HG03066 (cell line): ENCODE measurements at regions not wholly inside any gene's neighbourhood (a gene's known extent, or its start where the extent isn't known, plus 50 kb on each side); places are given as distances from the start of the nearest gene placed in this dataset.
"Not testable (repeated sequence)": the region's sequence is repeated elsewhere in the genome, so short reads cannot be mapped to it uniquely, and the experiment has no call there.

Experiments used
- ATAC-seq: cut with Tn5 transposase; IDR thresholded peaks from one replicate; pipeline ENCODE4 v1.9.1; 2021; ENCODE audit warnings: low read depth; ENCODE audit not compliant: unreplicated experiment

DNA sequence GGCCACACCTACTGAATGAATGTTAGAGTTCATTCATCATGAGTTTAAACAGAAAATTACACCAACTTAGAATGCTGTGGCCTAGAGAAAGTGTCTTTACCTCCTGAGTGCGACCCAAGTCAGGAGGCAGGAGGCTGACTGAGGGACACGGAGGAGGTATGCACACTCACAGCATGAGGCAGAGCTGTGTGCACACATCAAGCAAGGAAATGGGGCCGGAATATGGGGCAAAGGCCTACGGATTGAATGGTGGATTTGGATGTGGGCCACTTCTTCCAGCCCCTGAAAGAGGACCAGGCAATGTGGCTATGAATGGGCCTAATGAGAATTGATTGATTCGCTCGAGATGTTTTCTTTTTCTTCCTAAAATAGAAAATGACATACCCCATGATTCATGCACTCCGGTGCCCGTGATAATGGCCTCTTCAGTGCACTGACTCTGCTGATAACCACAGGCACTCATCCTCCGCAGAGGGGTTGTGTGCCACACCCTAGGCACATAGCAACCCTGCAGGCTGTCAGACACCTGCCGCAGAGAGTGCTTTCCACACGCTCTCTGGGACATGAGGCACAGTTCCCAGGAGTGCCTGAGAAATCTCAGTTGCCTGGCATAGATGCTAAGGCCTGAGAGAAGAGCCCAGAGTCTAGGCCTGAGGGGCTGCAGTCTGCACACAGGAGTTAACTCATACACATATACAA, 155.5 kb downstream of the GLUL start:
- no peak for ATAC-seq

DNA sequence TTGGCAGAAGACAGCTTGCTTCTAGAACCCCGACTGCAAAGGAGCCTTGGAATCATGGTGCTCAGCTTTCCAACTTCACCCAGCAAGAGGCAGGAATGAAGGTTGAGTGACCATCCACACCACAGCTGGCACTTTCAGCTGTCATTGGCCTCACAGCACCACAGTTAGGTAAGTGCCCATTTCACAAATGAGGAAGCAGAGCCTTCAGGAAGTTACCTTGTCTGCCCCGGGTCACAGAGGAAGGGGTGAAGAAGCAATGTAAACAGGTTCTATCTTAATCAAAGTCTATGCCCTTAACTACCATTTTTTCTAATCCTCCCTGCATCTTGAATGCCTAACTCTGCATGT, 156.0 kb downstream of the GLUL start:
- ATAC-seq = no peak

DNA sequence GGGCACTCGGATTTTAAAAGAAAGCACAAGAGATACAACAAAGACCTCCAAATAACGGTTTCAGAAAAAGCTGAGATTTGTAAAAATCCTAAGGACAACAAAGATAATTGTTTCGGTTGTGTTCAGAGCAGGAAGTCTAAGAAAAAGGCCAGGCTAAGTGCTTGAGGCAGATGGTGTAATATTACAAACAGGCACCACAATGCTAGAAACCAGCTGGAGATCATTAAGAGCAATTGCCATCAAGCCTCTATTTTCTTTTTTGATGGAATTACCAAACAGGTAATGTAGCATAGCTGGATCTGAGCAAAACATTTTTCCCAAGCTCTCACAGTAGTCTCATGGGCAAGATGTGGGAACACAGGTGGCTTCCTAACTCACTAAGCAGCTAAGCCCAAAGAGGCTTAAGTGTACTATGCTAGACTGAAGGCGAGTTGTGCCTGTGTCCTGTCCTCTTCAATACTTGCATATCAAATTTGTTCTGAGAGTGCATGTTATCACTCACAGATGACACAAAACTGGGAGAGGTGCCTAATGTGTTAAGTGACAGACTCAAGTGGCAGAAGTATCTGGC, 161.6 kb downstream of the GLUL start:
- ATAC-seq = no peak

DNA sequence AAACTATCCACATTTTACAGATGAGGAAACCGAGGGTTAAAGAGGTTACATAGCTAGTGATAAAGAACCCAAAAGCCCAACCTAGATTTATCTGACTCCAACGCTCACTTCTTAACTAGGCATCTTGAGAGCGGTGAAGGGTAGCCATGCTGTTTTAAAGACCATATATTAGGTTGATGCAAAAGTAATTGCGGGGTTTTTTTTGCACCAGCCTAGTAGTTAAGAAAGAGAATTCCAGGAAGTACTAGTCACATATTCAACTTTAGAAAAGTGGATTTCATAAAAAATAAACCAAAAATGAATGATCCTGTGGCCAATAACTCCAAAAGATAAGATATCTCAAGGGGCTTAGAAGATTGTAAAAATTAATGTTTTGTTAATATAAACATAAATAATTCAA, 162.1 kb downstream of the GLUL start:
- no peak for ATAC-seq

DNA sequence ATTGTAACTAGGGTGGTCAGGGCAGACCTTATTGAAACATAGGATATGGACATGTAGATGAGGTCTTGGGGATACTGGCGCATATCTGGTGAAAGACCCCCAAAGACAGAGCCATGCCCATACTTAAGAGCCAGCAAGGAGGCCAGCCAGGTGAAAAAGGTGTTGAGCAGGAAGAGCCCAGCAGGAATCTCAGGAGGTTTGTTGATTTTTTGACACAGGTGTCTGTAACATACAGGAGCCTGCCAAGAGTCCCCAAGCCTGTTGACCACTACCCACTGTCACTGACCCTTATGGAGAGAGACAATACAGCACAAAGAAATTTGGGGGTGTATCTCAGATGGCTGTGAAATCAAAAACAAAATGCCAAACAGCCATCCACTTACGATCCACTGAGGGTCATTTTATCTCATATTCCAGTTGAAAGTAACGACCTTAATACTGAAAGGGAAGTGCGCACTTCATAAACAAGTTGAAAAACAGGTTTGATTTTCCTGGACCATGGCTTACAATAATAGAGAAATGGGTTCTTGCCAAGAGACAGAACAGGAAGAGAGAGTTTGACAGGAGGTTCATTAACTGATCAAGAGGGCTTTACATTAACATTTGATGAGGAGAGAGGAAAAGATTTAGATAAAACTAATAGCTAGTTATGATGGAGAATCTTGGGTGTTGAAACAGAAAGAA, 163.6 kb downstream of the GLUL start:
- ATAC-seq = no peak

DNA sequence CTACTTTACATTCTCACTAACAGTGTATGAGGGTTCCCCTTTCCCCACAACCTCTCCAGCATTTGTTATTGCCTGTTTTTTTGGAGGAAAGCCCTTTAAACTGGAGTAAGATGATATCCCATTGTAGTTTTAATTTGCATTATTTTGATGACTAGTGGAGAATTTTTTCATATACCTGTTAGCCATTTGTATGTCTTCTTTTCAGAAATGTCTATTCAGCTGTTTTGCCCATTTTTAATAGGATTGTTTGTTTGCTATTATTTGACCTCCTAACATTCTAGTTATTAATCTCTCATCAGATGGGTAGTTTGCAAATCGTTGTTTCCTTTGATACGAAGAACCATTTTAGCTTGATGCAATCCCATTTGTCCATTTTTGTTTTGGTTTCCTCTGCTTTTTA, 165.0 kb downstream of the GLUL start:
- no peak for ATAC-seq

DNA sequence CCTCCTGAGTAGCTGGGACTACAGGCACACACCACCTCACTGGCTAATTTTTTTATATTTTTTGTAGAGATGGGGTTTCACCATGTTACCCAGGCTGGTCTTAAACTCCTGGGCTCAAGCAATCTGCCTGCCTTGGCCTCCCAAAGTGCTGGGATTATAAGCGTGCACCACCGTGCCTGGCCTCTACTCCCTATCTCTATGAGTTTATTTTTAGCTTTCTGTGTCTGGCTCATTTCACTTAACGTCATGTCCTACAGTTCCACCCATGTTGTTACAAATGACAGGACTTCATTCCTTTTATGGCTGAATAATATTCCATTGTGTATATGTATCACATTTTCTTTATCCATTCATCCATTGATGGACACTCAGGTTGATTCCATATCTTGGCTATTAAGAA, 164.2 kb upstream of the ZNF648 start:
- not testable (repeated sequence) for ATAC-seq

DNA sequence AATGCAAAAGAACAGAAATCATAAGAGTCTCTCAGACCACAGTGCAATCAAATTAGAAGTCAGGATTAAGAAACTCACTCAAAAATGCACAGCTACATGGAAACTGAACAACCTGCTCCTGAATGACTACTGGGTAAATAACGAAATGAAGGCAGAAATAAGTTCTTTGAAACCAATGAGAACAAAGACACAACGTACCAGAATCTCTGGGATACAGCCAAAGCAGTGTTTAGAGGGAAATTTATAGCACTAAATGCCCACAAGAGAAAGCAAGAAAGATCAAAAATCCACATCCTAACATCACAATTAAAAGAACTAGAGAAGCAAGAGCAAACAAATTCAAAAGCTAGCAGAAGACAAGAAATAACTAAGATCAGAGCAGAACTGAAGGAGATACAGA, 160.5 kb upstream of the ZNF648 start:
- not testable (repeated sequence) for ATAC-seq

DNA sequence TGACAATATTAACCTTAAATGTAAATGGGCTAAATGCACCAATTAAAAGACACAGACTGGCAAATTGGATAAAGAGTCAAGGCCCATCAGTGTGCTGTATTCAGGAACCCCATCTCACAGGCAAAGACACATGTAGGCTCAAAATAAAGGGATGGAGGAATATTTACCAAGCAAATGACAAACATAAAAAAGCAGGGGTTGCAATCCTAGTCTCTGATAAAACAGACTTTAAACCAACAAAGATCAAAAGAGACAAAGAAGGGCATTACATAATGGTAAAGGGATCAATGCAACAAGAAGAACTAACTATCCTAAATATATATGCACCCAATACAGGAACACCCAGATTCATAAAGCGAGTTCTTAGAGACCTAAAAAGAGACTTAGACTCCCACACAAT, 159.9 kb upstream of the ZNF648 start:
- not testable (repeated sequence) for ATAC-seq

DNA sequence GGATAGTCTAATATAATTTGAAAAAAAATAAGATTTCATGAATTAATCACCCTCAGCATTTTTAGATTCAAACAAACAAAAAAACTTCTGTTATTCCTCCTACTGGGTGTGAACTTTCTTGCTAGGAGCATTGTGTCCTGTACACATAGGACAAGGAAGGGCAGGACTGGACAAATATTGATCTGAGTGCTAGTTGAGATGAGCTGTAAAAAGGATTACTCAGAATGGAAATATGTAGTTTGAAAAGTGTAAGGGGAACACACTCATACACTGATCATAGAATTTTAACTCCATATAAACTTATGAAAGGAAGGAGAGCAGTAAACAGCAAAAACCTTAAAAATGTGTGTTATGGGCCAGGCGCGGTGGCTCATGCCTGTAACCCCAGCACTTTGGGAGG, 156.5 kb upstream of the ZNF648 start:
- ATAC-seq = no peak

DNA sequence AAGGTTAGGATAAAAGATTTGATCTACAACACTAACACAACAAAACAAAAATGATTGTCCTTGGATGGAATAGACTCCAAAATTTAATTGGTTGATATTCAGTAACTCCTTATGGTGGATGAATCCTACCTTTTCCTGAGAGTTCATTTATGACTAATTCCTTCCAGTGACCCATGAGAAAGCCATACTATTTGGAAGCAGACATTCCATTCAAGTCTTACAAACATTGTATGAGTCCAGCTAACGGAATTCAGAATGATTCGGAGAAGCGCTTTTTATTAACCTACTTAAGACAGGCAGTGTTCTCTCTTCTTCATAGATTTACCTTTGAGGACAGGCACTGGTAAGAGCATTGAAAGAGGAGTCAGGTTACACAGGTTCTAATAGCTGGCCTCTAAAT, 155.6 kb upstream of the ZNF648 start:
- no peak for ATAC-seq

DNA sequence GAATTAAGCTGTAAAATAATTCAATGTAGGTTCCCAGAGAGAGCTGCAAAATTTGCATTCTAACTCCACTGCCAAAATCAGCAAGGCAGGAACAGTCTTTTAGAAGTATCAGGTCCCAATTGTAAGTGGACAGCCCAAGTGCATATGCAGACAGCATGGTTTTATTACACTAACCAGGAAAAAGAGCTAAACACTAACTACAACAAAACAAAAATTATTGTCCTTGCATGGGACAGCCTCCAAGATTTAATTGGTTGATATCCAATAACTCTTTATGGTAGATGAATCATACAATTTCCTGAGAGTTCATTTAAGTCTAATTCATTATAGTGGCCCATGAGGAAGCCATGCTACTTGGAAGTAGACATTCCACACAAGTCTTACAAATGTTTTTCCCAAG, 154.3 kb upstream of the ZNF648 start:
- ATAC-seq = no peak

DNA sequence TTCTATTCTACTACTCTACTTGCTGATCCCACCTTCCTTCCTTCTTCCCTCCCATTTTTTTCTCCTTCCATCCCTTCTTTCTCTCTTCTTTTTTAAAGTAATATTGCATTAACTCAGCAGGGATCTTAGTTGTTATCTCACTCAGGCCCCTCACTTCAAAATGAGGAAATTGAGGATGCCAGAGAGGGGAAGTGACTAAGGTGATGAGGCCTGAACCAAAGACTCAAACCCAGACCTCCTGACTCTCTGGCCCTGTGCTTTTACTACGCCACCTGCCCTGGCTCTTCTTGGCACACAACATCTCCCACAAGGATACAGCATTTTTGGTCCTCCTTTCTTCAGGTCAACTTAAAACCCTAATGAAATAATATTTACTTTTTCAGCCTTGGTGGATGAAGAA, 151.7 kb upstream of the ZNF648 start:
- no peak for ATAC-seq

DNA sequence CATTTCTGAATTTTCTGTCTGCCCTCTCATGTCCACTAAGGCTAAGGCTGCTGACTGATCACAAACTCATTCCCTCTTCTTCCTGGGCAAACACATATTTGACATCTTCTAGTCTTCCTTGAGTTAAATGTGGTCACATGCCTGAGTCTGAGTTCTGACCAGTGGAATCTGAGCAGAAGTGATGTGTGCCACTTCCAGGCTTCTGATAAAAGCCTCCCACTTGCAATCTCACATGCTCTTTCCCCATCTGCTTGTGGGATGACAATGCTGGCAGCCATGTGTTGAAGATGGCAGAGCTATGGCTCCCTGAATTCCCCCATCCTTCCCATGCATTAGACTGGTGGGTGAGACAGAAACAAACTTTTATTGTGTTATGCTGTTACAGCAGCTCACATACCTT, 149.9 kb upstream of the ZNF648 start:
- ATAC-seq = no peak

DNA sequence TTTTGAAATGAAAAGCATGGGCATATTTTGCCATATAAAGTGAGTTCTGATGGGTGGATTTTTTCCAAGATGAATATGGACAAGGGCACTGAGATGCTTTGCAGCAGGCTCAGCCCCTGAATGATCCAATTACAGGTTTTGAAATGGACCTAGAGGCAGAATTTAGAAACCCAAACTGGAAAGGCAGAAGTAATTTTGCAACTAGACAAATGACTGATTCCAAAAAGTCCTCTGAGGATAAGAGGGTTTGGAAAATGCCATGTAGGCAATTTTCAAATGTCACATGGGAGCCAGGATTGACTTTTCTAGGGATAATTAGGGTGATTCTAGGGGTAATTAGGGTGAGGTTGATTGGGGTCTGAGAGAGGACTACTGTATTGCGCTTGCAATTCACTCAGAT, 148.9 kb upstream of the ZNF648 start:
- ATAC-seq = no peak

DNA sequence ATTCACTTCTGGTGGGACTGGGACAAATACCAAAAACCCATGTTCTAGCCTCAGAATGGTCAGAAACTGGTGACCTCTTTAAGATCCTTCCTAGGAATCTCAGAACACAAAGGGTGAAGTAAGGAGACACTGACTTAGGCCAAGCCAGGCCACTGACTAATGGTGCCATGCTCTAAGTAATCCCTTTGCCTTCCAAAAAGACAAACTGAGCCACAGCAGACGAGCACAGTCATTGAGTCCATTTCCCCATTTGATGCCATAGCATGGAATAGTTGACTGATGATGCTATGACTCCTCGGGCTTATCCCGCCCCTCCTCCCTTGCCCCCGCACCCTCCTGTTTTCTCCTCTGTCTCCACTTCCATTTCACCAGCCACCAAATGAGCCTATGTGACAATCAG, 145.8 kb upstream of the ZNF648 start:
- no peak for ATAC-seq

DNA sequence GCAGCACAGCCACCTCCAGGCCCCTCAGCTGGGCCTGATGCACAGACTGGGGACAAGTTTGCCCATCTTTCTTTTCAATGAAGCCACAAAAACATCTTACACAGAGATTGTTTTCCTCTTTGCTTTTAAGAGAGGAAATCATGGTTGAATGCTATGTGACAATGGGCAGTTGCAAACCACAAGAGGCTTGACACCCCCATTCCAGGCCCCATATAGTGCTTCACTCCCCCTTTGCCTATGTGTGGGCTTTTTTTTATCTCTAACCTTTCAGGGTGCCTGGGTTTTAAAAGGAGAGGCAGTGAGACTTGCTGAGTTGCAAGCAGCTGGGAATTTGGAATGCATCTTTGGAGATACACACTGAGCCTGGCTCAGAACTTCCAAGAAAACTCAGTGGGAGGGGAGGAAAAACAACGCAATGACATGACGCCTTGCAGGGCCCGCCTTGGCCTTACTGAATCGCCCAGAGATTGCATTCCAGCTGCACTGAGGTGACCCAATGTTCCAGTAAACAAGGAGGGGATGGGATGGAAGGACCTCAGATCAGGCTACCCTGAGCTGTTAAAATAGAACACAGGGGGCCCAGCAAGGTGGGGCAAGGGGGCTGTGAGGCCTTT, 145.2 kb upstream of the ZNF648 start:
- ATAC-seq = no peak

DNA sequence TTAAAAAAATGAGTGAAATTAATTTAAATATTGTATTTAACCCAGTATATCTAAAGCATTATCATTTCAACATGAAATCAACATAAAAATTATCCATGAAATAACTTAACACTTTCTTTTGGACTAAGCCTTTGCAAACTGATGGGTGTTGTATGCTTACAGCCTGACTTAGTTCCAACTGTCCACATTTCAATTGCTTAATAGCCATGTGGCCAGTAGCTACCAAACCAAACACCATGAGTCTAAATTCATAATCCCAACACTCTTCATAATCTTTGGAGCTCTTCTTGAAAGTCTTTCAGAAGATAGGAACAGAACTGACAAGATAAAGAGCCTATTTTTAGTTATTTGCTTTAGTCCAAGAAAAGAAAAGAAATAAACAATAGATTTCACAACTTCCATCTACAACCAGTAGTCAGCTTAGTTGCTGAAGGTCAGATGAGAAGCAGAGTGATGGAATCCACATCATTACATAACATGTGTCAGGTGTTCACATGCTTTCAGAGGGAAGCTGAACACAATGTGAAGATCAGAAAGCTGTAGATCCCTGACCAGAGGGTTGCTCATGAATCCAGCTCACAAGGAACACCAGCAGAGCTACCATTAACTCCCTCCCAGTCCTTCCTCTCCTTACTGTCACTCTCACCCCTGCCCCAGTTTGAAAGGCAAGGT, 144.0 kb upstream of the ZNF648 start:
- ATAC-seq = no peak

DNA sequence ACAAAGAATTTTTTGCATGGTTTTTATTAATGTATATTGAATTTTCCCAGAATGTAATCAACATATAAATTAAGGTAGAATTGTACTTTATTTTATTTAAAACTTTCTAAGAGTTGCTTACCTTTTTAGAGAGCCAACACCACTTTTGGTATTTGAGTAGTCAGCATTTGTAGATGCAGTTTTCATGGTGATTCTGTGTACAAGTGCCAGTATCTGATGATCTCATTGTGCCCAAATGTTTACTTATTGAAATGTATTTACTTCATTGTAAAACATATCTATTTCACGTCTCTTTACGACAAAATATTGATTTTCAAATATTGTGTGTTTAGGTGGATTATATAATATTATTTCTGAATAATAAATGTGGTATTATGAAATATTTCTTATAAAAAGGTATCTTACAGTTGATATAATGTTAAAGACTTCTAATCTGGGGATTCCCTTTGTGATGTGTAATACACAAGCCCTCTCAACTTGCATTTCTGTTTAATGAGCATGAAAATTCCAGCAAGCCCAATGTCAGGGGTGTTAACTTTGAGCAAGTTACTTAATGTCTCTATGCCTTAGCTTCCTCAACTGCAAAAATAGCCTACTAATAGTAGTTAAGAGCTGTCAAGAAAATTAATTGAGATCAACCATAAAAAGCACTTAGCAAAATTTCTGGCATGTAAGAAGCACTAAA, 141.8 kb upstream of the ZNF648 start:
- no peak for ATAC-seq

DNA sequence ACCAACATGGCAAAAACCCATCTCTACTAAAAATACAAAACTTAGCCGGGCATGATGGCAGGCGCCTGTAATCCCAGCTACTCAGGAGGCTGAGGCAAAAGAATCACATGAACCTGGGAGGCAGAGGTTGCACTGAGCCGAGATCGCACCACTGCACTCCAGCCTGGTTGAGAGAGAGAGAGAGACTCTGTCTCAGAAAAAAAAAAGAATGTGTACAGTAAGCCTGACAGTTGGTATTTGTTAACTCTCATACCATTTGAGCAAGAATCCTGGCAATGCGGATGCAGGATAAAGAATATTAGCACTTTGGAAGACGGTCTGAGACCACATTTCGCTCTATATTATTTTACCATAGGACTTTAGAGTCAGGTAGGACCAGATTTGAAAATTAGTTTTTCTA, 140.0 kb upstream of the ZNF648 start:
- not testable (repeated sequence) for ATAC-seq
